SK-N-SH treated with all-trans-retinoic acid at 6 μM for 48 hours (cell line): ENCODE measurements at regions not wholly inside any gene's neighbourhood (a gene's known extent, or its start where the extent isn't known, plus 50 kb on each side); places are given as distances from the start of the nearest gene placed in this dataset.

ENCODE experiments used
- ARNTL ChIP-seq: fragments of 450-650 bp; formaldehyde crosslinking; IDR thresholded peaks from 2 replicates; pipeline ENCODE4 v1.5.0; 2020; ENCODE audit warnings: low read depth, mild to moderate bottlenecking, moderate library complexity, borderline replicate concordance
- CSDC2 ChIP-seq: fragments of 250-450 bp; sonication (Bioruptor Pico); IDR thresholded peaks from 2 replicates; pipeline ENCODE4 v1.5.0; 2020; ENCODE audit warnings: mild to moderate bottlenecking, moderate library complexity
- ISL1 ChIP-seq: fragments of 250-450 bp; sonication (Bioruptor Pico); IDR thresholded peaks from 2 replicates; pipeline ENCODE4 v2.1.2; 2022; ENCODE audit warnings: mild to moderate bottlenecking, moderate library complexity
- RARB ChIP-seq: fragments of 250-450 bp; sonication (Bioruptor Pico); IDR thresholded peaks from 2 replicates; pipeline ENCODE4 v1.8.0; 2021; ENCODE audit warnings: mild to moderate bottlenecking, moderate library complexity
- SNAI2 ChIP-seq: fragments of 250-450 bp; sonication (Bioruptor Pico); IDR thresholded peaks from 2 replicates; pipeline ENCODE4 v1.5.0; 2020; ENCODE audit warnings: mild to moderate bottlenecking, moderate library complexity
- ZFP3 ChIP-seq: fragments of 250-450 bp; sonication (Bioruptor Pico); IDR thresholded peaks from 2 replicates; pipeline ENCODE4 v1.5.0; 2020; ENCODE audit warnings: mild to moderate bottlenecking, moderate library complexity
- ZFP30 ChIP-seq: fragments of 450-650 bp; formaldehyde crosslinking; IDR thresholded peaks from 2 replicates; pipeline ENCODE4 v1.5.0; 2022; ENCODE audit warnings: mild to moderate bottlenecking, moderate library complexity
- ZNF565 ChIP-seq: fragments of 450-650 bp; formaldehyde crosslinking; conservative IDR thresholded peaks from 2 replicates; pipeline ENCODE4 v1.5.0; 2020; ENCODE audit warnings: low read depth, mild to moderate bottlenecking, moderate library complexity
- ZNF70 ChIP-seq: fragments of 450-650 bp; formaldehyde crosslinking; IDR thresholded peaks from 2 replicates; pipeline ENCODE4 v1.5.0; 2020; ENCODE audit warnings: mild to moderate bottlenecking, moderate library complexity
- TF ChIP-seq, protein P1 (sequence below): fragments of 250-450 bp; sonication (Bioruptor Pico); IDR thresholded peaks from 2 replicates; pipeline ENCODE4 v1.8.0; 2020; ENCODE audit warnings: mild to moderate bottlenecking, moderate library complexity, borderline replicate concordance
- TF ChIP-seq, protein P2 (sequence below): fragments of 250-450 bp; sonication (Bioruptor Pico); IDR thresholded peaks from 2 replicates; pipeline ENCODE4 v1.5.1; 2020; ENCODE audit warnings: low read depth, mild to moderate bottlenecking, moderate library complexity
- TF ChIP-seq, protein P3 (sequence below): fragments of 250-450 bp; sonication (Bioruptor Pico); IDR thresholded peaks from 2 replicates; pipeline ENCODE4 v1.8.0; 2021; ENCODE audit warnings: low read depth, mild to moderate bottlenecking, moderate library complexity, borderline replicate concordance

DNA sequence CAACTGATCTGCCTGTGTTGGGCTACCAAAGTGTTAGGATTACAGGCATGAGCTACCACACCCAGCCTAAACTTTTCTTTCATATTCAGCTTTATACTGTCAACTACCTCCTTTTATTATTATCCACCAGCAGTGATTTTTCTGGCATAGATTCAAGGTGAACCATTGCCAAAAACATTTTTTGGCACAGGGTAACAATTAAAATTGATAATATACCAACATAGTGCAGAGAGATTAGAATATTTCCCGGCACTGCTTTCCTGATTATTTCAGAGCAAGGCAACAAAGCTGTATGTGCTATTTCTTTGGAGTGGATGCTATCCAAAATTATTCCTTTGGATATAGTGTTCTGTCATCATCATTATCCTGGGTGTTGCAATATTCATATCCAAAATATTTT, 781.6 kb upstream of the SOX9 start:
- TF ChIP-seq ISL1 (CRISPR knock-in tag): peak; percentile 85
- no peak for TF ChIP-seq ZFP30 (CRISPR knock-in tag)
- TF ChIP-seq, protein P1, sequence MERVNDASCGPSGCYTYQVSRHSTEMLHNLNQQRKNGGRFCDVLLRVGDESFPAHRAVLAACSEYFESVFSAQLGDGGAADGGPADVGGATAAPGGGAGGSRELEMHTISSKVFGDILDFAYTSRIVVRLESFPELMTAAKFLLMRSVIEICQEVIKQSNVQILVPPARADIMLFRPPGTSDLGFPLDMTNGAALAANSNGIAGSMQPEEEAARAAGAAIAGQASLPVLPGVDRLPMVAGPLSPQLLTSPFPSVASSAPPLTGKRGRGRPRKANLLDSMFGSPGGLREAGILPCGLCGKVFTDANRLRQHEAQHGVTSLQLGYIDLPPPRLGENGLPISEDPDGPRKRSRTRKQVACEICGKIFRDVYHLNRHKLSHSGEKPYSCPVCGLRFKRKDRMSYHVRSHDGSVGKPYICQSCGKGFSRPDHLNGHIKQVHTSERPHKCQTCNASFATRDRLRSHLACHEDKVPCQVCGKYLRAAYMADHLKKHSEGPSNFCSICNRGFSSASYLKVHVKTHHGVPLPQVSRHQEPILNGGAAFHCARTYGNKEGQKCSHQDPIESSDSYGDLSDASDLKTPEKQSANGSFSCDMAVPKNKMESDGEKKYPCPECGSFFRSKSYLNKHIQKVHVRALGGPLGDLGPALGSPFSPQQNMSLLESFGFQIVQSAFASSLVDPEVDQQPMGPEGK (CRISPR knock-in tag): no peak
- TF ChIP-seq ARNTL (CRISPR knock-in tag): no peak
- TF ChIP-seq, protein P2, sequence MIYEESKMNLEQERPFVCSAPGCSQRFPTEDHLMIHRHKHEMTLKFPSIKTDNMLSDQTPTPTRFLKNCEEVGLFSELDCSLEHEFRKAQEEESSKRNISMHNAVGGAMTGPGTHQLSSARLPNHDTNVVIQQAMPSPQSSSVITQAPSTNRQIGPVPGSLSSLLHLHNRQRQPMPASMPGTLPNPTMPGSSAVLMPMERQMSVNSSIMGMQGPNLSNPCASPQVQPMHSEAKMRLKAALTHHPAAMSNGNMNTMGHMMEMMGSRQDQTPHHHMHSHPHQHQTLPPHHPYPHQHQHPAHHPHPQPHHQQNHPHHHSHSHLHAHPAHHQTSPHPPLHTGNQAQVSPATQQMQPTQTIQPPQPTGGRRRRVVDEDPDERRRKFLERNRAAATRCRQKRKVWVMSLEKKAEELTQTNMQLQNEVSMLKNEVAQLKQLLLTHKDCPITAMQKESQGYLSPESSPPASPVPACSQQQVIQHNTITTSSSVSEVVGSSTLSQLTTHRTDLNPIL (CRISPR knock-in tag): no peak
- no peak for TF ChIP-seq SNAI2 (CRISPR knock-in tag)
- no peak for TF ChIP-seq CSDC2 (CRISPR knock-in tag)
- no peak for TF ChIP-seq RARB
- no peak for TF ChIP-seq ZNF565 (CRISPR knock-in tag)
- TF ChIP-seq, protein P3, sequence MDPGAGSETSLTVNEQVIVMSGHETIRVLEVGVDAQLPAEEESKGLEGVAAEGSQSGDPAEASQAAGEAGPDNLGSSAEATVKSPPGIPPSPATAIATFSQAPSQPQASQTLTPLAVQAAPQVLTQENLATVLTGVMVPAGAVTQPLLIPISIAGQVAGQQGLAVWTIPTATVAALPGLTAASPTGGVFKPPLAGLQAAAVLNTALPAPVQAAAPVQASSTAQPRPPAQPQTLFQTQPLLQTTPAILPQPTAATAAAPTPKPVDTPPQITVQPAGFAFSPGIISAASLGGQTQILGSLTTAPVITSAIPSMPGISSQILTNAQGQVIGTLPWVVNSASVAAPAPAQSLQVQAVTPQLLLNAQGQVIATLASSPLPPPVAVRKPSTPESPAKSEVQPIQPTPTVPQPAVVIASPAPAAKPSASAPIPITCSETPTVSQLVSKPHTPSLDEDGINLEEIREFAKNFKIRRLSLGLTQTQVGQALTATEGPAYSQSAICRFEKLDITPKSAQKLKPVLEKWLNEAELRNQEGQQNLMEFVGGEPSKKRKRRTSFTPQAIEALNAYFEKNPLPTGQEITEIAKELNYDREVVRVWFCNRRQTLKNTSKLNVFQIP (CRISPR knock-in tag): no peak
- TF ChIP-seq ZNF70 (CRISPR knock-in tag): no peak
- no peak for TF ChIP-seq ZFP3 (CRISPR knock-in tag)
